Loucy (cell line): ENCODE measurements at regions not wholly inside any gene's neighbourhood (a gene's known extent, or its start where the extent isn't known, plus 50 kb on each side); places are given as distances from the start of the nearest gene placed in this dataset.

Experiments used
- H2AFZ ChIP-seq: fragments of 200-600 bp; sonication (generic); 2 replicates; pipeline ENCODE4 v1.6.0; 2016; ENCODE audit warnings: antibody characterized with exemption, mild to moderate bottlenecking, low read length, moderate library complexity
- H3F3A ChIP-seq: fragments of 200-600 bp; 2 replicates; pipeline ENCODE4 v1.6.0; 2016; ENCODE audit warnings: antibody characterized with exemption, low read depth, mild to moderate bottlenecking
- H3K27me3 ChIP-seq: fragments of 200-600 bp; sonication (generic); 2 replicates; pipeline ENCODE4 v1.6.1; 2014; ENCODE audit warnings: low read length, mild to moderate bottlenecking; ENCODE audit not compliant: insufficient read depth, poor library complexity, severe bottlenecking
- H3K36me3 ChIP-seq: fragments of 200-600 bp; sonication (generic); 2 replicates; pipeline ENCODE4 v1.6.1; 2016; ENCODE audit warnings: low read length; ENCODE audit not compliant: insufficient read depth
- H3K4me1 ChIP-seq: fragments of 200-600 bp; sonication (generic); 2 replicates; pipeline ENCODE4 v1.5.1; 2014; ENCODE audit warnings: low read length, mild to moderate bottlenecking; ENCODE audit not compliant: insufficient read depth, poor library complexity, severe bottlenecking
- H3K4me2 ChIP-seq: fragments of 200-600 bp; sonication (generic); 2 replicates; pipeline ENCODE4 v1.6.0; 2014; ENCODE audit warnings: antibody characterized with exemption, low read length, low read depth, mild to moderate bottlenecking; ENCODE audit not compliant: poor library complexity, severe bottlenecking
- H3K4me3 ChIP-seq: fragments of 200-600 bp; sonication (generic); 2 replicates; pipeline ENCODE4 v1.5.1; 2014; ENCODE audit warnings: low read length, mild to moderate bottlenecking, mixed read lengths; ENCODE audit not compliant: poor library complexity, severe bottlenecking
- H3K79me2 ChIP-seq: fragments of 200-600 bp; sonication (generic); 2 replicates; pipeline ENCODE4 v1.6.1; 2014; ENCODE audit warnings: low read length; ENCODE audit not compliant: insufficient read depth
- H3K9ac ChIP-seq: fragments of 200-600 bp; sonication (generic); 2 replicates; pipeline ENCODE4 v1.6.0; 2014; ENCODE audit warnings: mild to moderate bottlenecking, low read depth, low read length, moderate library complexity; ENCODE audit not compliant: poor library complexity, severe bottlenecking
- H3K9me2 ChIP-seq: fragments of 200-600 bp; sonication (generic); replicated peaks from 2 replicates; pipeline ENCODE4 v1.6.1; 2016; ENCODE audit warnings: low read depth, low read length, mixed read lengths
- H3K9me3 ChIP-seq: fragments of 200-600 bp; sonication (generic); 2 replicates; pipeline ENCODE4 v1.6.1; 2014; ENCODE audit warnings: mild to moderate bottlenecking, antibody characterized with exemption, low read length, low read depth; ENCODE audit not compliant: insufficient read depth
- H4K20me1 ChIP-seq: fragments of 200-600 bp; sonication (generic); 2 replicates; pipeline ENCODE4 v1.6.0; 2014; ENCODE audit warnings: antibody characterized with exemption, low read length, mild to moderate bottlenecking; ENCODE audit not compliant: insufficient read depth, poor library complexity, severe bottlenecking
- EZH2phosphoT487 ChIP-seq: fragments of 200-600 bp; IDR thresholded peaks from 2 replicates; pipeline ENCODE4 v1.6.1; 2018; ENCODE audit warnings: antibody characterized with exemption, mild to moderate bottlenecking, moderate library complexity, borderline replicate concordance
- TF ChIP-seq, protein P1 (sequence below): fragments of 200-600 bp; sonication (generic); conservative IDR thresholded peaks from 2 replicates; pipeline ENCODE4 v1.5.1; 2014; ENCODE audit warnings: mild to moderate bottlenecking, antibody characterized with exemption, low read length

DNA sequence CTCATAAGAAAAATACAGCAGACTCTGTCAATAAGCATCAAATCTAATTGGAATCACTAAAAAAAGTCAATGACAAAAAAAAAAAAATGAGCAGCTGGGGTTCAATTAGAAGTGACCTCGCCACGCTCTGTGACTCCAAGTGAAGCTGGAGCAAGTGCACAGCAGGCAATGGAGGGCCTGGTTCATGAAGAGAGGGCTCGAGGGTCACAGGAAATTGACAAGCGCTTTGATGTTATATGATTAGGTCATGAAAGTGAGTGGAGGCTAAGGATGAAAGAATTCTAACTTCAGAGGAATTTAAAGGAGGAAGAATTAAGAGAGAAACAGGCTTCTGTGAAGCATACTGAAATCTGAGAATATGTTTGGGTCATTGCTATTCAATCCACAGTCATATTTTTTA is 85.4 kb upstream of the TMEM18 start:
- Histone ChIP-seq H3F3A (no peaks in the 10 kb centered on the region), H3K4me2 (peak overlapping the region; percentile 23), H3K79me2 (no peaks in the 10 kb centered on the region)

GRCh38 chr2:761384-761783 is 84.2 kb upstream of the TMEM18 start:
- TF ChIP-seq, protein P1, sequence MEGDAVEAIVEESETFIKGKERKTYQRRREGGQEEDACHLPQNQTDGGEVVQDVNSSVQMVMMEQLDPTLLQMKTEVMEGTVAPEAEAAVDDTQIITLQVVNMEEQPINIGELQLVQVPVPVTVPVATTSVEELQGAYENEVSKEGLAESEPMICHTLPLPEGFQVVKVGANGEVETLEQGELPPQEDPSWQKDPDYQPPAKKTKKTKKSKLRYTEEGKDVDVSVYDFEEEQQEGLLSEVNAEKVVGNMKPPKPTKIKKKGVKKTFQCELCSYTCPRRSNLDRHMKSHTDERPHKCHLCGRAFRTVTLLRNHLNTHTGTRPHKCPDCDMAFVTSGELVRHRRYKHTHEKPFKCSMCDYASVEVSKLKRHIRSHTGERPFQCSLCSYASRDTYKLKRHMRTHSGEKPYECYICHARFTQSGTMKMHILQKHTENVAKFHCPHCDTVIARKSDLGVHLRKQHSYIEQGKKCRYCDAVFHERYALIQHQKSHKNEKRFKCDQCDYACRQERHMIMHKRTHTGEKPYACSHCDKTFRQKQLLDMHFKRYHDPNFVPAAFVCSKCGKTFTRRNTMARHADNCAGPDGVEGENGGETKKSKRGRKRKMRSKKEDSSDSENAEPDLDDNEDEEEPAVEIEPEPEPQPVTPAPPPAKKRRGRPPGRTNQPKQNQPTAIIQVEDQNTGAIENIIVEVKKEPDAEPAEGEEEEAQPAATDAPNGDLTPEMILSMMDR: no peak
- no peak for TF ChIP-seq EZH2phosphoT487
- H3K4me3 ChIP-seq: no peak overlapping the region
- no peaks in the 10 kb centered on the region for H3K9me2 ChIP-seq
- no peaks in the 10 kb centered on the region for H3F3A ChIP-seq
- H3K9ac ChIP-seq: no peak overlapping the region
- H2AFZ ChIP-seq: no peak overlapping the region
- H3K27me3 ChIP-seq: no peaks in the 10 kb centered on the region
- no peaks in the 10 kb centered on the region for H4K20me1 ChIP-seq
- no peak overlapping the region for H3K4me2 ChIP-seq
- H3K9me3 ChIP-seq: no peaks in the 10 kb centered on the region
- H3K36me3 ChIP-seq: no peaks in the 10 kb centered on the region
- peaks cover 43% of the 10 kb centered on the region for H3K4me1 ChIP-seq
- no peaks in the 10 kb centered on the region for H3K79me2 ChIP-seq

More for the DNA sequence above, 85.4 kb upstream of the TMEM18 start:
- Histone ChIP-seq H3K4me1 (peaks cover 51% of the 10 kb centered on the region), H3K9ac (no peak overlapping the region), H4K20me1 (no peaks in the 10 kb centered on the region), H3K9me2 (no peaks in the 10 kb centered on the region), H3K27me3 (no peaks in the 10 kb centered on the region), H2AFZ (no peak overlapping the region), H3K36me3 (no peaks in the 10 kb centered on the region), H3K4me3 (no peak overlapping the region), H3K9me3 (no peaks in the 10 kb centered on the region)
- TF ChIP-seq, protein P1: no peak
- TF ChIP-seq EZH2phosphoT487: no peak

DNA sequence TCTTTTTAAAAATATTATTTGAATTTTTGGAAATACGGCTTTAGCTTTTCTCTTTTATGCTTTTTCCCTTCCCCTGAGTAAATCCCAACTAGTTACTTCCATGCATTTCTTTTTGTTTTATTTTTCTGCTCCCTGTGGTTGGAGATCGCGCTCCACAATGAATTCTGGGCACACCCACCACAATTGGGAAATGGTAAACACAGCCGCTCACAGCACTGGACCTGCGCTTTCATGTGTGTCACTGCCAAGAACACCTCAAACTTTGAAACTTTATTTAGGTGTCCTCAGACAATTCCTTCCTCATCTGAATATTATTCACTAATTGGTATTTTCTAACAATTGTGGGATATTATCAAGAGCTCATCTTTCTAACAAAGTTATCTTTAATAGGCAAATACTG is 82.8 kb upstream of the TMEM18 start:
- no peaks in the 10 kb centered on the region for H3K9me2 ChIP-seq
- no peaks in the 10 kb centered on the region for H3K9me3 ChIP-seq
- no peaks in the 10 kb centered on the region for H4K20me1 ChIP-seq
- H3K36me3 ChIP-seq: no peaks in the 10 kb centered on the region
- no peak overlapping the region for H3K4me2 ChIP-seq
- H3K27me3 ChIP-seq: no peaks in the 10 kb centered on the region
- H3K9ac ChIP-seq: no peak overlapping the region
- no peaks in the 10 kb centered on the region for H3K79me2 ChIP-seq
- H3F3A ChIP-seq: no peaks in the 10 kb centered on the region
- peaks cover 56% of the 10 kb centered on the region for H3K4me1 ChIP-seq
- H3K4me3 ChIP-seq: no peak overlapping the region
- TF ChIP-seq EZH2phosphoT487: no peak
- TF ChIP-seq, protein P1: no peak
- peak overlapping the region; percentile 78 for H2AFZ ChIP-seq
